ENCODE measurements at regions not wholly inside any gene's neighbourhood (a gene's known extent, or its start where the extent isn't known, plus 50 kb on each side); places are given as distances from the start of the nearest gene placed in this dataset.

GRCh38 chr1:21384620-21385019 is 55.3 kb upstream of the NBPF3 start:
- Histone ChIP-seq H3K4me1 (ENCODE audit: control insufficient read depth, insufficient read depth, low read length) (0 out of 2 replicates have a peak, but pooled peaks cover 3% of the 10 kb centered on the region), H3K9me3 (ENCODE audit: control insufficient read depth, insufficient read depth, low read depth, low read length) (no peaks in the 10 kb centered on the region), H3K36me3 (ENCODE audit: control insufficient read depth in 2 of 2, insufficient read depth in 1 of 2, low read length in 2 of 2) (no peaks in the 10 kb centered on the region), H3K27ac (ENCODE audit: extremely low read depth, low read depth, low read length) (no peak overlapping the region), H3K4me3 (ENCODE audit: low read depth, low read length) (no peak overlapping the region)
- ChIA-PET POLR2A (no interaction called here), CTCF (interaction anchor here (0.6 to 1.7 kb wide), 2 partner anchors 14 to 142 kb away, joined by 3 to 6 read pairs; no protein-coding TSS in a partner anchor)
- TF ChIP-seq, protein P1, sequence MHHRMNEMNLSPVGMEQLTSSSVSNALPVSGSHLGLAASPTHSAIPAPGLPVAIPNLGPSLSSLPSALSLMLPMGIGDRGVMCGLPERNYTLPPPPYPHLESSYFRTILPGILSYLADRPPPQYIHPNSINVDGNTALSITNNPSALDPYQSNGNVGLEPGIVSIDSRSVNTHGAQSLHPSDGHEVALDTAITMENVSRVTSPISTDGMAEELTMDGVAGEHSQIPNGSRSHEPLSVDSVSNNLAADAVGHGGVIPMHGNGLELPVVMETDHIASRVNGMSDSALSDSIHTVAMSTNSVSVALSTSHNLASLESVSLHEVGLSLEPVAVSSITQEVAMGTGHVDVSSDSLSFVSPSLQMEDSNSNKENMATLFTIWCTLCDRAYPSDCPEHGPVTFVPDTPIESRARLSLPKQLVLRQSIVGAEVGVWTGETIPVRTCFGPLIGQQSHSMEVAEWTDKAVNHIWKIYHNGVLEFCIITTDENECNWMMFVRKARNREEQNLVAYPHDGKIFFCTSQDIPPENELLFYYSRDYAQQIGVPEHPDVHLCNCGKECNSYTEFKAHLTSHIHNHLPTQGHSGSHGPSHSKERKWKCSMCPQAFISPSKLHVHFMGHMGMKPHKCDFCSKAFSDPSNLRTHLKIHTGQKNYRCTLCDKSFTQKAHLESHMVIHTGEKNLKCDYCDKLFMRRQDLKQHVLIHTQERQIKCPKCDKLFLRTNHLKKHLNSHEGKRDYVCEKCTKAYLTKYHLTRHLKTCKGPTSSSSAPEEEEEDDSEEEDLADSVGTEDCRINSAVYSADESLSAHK (tag by site-specific recombination; IDR thresholded peaks at IDR 0.05): peak; percentile 97
- TF ChIP-seq WT1 (tag by site-specific recombination; IDR thresholded peaks at IDR 0.05) (no peak), KLF7 (tag by site-specific recombination; IDR thresholded peaks at IDR 0.05; ENCODE audit: borderline replicate concordance) (no peak)

- no peak overlapping the region for H3K27ac ChIP-seq (ENCODE audit: extremely low read depth, low read depth, low read length)
- POLR2A ChIA-PET: no interaction called here
- CTCF ChIA-PET: interaction anchor here (1.1 to 1.7 kb wide), 2 partner anchors 14 to 168 kb away, joined by 3 to 6 read pairs; no protein-coding TSS in a partner anchor
- H3K4me3 ChIP-seq (ENCODE audit: low read depth, low read length): no peak overlapping the region
- 0 out of 2 replicates have a peak, but pooled peaks cover 3% of the 10 kb centered on the region for H3K4me1 ChIP-seq (ENCODE audit: control insufficient read depth, insufficient read depth, low read length)
- TF ChIP-seq ZSCAN30 (tag by site-specific recombination; IDR thresholded peaks at IDR 0.05) (no peak), TRIM28 (IDR thresholded peaks at IDR 0.05; ENCODE audit: borderline replicate concordance, low read length) (0 out of 2 replicates have a peak, but pooled peaks have one; percentile 58), ZNF654 (tag by site-specific recombination; IDR thresholded peaks at IDR 0.05; ENCODE audit: low read depth) (no peak), ZNF768 (tag by site-specific recombination; IDR thresholded peaks at IDR 0.05) (peak; percentile 37; the same call in 1 of the 2 replicates)
- no peaks in the 10 kb centered on the region for H3K36me3 ChIP-seq (ENCODE audit: control insufficient read depth in 2 of 2, insufficient read depth in 1 of 2, low read length in 2 of 2)
- H3K9me3 ChIP-seq (ENCODE audit: control insufficient read depth, insufficient read depth, low read depth, low read length): no peaks in the 10 kb centered on the region
Measured at GRCh38 chr1:21383785-21384401, 56.0 kb upstream of the NBPF3 start.

DNA sequence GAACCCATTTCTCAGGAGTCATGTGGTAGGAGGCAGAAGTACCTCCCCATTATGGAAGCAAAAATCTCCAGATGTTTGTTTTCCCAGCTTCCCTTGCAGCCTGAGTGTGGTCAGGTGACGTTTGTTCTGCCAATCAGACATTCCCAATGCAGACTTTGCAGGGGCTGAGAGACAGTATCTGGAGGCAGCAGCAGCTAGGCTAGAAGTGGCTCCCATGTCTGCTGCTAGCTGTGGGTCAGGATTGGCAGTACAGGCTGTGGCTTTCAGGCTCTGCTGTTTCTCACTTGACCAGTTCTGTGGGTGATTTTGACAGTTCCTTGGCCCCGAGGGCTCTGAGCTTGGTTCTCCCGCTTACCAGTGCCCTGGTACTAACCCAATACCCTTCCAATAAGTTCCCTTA is 58.6 kb upstream of the NBPF3 start:
- 0 out of 2 replicates have a peak, but pooled peaks cover 3% of the 10 kb centered on the region for H3K4me1 ChIP-seq (ENCODE audit: control insufficient read depth, insufficient read depth, low read length)
- no peaks in the 10 kb centered on the region for H3K36me3 ChIP-seq (ENCODE audit: control insufficient read depth in 2 of 2, insufficient read depth in 1 of 2, low read length in 2 of 2)
- no peak overlapping the region for H3K4me3 ChIP-seq (ENCODE audit: low read depth, low read length)
- CTCF ChIA-PET: interaction anchor here (0.6 to 1.5 kb wide), 4 partner anchors 14 to 169 kb away, joined by 3 to 4 read pairs (median 3); no protein-coding TSS in a partner anchor
- POLR2A ChIA-PET: no interaction called here
- H3K27ac ChIP-seq (ENCODE audit: extremely low read depth, low read depth, low read length): no peak overlapping the region
- no peaks in the 10 kb centered on the region for H3K9me3 ChIP-seq (ENCODE audit: control insufficient read depth, insufficient read depth, low read depth, low read length)
- TF ChIP-seq IKZF3 (tag by site-specific recombination; IDR thresholded peaks at IDR 0.05) (no peak), ZNF660 (tag by site-specific recombination; IDR thresholded peaks at IDR 0.05) (no peak), ZNF426 (tag by site-specific recombination; IDR thresholded peaks at IDR 0.05) (no peak), ZNF214 (tag by site-specific recombination; IDR thresholded peaks at IDR 0.05; ENCODE audit: borderline replicate concordance) (no peak), ZNF23 (tag by site-specific recombination; IDR thresholded peaks at IDR 0.05; ENCODE audit: borderline replicate concordance) (no peak), ZNF350 (tag by site-specific recombination; IDR thresholded peaks at IDR 0.05) (no peak), HOXD13 (CRISPR knock-in tag; IDR thresholded peaks at IDR 0.05; ENCODE audit: borderline replicate concordance) (no peak), BCL11A (tag by site-specific recombination; IDR thresholded peaks at IDR 0.05; ENCODE audit: low read depth) (no peak), KLF9 (tag by site-specific recombination; IDR thresholded peaks at IDR 0.05; ENCODE audit: low read depth) (no peak), ZNF843 (tag by site-specific recombination; IDR thresholded peaks at IDR 0.05) (no peak)
- TF ChIP-seq, protein P2, sequence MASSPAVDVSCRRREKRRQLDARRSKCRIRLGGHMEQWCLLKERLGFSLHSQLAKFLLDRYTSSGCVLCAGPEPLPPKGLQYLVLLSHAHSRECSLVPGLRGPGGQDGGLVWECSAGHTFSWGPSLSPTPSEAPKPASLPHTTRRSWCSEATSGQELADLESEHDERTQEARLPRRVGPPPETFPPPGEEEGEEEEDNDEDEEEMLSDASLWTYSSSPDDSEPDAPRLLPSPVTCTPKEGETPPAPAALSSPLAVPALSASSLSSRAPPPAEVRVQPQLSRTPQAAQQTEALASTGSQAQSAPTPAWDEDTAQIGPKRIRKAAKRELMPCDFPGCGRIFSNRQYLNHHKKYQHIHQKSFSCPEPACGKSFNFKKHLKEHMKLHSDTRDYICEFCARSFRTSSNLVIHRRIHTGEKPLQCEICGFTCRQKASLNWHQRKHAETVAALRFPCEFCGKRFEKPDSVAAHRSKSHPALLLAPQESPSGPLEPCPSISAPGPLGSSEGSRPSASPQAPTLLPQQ (tag by site-specific recombination; IDR thresholded peaks at IDR 0.05): no peak
- TF ChIP-seq, protein P3, sequence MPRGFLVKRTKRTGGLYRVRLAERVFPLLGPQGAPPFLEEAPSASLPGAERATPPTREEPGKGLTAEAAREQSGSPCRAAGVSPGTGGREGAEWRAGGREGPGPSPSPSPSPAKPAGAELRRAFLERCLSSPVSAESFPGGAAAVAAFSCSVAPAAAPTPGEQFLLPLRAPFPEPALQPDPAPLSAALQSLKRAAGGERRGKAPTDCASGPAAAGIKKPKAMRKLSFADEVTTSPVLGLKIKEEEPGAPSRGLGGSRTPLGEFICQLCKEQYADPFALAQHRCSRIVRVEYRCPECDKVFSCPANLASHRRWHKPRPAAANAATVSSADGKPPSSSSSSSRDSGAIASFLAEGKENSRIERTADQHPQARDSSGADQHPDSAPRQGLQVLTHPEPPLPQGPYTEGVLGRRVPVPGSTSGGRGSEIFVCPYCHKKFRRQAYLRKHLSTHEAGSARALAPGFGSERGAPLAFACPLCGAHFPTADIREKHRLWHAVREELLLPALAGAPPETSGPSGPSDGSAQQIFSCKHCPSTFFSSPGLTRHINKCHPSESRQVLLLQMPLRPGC (tag by site-specific recombination; IDR thresholded peaks at IDR 0.05): no peak
- TF ChIP-seq, protein P4, sequence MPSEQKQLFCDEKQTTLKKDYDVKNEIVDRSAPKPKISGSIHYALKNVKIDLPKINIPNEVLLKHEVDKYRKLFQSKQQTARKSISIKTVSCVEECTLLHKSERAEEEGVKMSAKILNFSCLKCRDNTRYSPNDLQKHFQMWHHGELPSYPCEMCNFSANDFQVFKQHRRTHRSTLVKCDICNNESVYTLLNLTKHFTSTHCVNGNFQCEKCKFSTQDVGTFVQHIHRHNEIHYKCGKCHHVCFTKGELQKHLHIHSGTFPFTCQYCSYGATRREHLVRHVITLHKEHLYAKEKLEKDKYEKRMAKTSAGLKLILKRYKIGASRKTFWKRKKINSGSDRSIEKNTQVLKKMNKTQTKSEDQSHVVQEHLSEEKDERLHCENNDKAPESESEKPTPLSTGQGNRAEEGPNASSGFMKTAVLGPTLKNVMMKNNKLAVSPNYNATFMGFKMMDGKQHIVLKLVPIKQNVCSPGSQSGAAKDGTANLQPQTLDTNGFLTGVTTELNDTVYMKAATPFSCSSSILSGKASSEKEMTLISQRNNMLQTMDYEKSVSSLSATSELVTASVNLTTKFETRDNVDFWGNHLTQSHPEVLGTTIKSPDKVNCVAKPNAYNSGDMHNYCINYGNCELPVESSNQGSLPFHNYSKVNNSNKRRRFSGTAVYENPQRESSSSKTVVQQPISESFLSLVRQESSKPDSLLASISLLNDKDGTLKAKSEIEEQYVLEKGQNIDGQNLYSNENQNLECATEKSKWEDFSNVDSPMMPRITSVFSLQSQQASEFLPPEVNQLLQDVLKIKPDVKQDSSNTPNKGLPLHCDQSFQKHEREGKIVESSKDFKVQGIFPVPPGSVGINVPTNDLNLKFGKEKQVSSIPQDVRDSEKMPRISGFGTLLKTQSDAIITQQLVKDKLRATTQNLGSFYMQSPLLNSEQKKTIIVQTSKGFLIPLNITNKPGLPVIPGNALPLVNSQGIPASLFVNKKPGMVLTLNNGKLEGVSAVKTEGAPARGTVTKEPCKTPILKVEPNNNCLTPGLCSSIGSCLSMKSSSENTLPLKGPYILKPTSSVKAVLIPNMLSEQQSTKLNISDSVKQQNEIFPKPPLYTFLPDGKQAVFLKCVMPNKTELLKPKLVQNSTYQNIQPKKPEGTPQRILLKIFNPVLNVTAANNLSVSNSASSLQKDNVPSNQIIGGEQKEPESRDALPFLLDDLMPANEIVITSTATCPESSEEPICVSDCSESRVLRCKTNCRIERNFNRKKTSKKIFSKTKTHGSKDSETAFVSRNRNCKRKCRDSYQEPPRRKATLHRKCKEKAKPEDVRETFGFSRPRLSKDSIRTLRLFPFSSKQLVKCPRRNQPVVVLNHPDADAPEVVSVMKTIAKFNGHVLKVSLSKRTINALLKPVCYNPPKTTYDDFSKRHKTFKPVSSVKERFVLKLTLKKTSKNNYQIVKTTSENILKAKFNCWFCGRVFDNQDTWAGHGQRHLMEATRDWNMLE (tag by site-specific recombination; conservative IDR thresholded peaks at IDR 0.05; ENCODE audit: low read depth): no peak

All from HEK293 (cell line).